Duodenal mucosa (tissue), 2 donors: ENCODE measurements at regions not wholly inside any gene's neighbourhood (a gene's known extent, or its start where the extent isn't known, plus 50 kb on each side); places are given as distances from the start of the nearest gene placed in this dataset.

Source experiments
- H3K27ac ChIP-seq: one replicate; pipeline ENCODE4 v1.7.0; 2013; ENCODE audit warnings: low read depth, low read length
- H3K27me3 ChIP-seq, 2 donors: one replicate each; pipeline ENCODE4 v1.7.0; 2013; ENCODE audit warnings: low read length in 2 of 2, control low read depth in 1 of 2; ENCODE audit not compliant: insufficient read depth in 2 of 2, control insufficient read depth in 1 of 2
- H3K36me3 ChIP-seq, 2 donors: one replicate each; pipeline ENCODE4 v1.7.0; 2013; ENCODE audit warnings: low read length in 2 of 2, control low read depth in 1 of 2; ENCODE audit not compliant: insufficient read depth in 2 of 2, control insufficient read depth in 1 of 2
- H3K4me1 ChIP-seq, 2 donors: one replicate each; pipeline ENCODE4 v1.7.0; 2013; ENCODE audit warnings: low read length in 2 of 2, control low read depth in 1 of 2; ENCODE audit not compliant: insufficient read depth in 2 of 2, control insufficient read depth in 1 of 2
- H3K4me3 ChIP-seq, 2 donors: one replicate each; pipeline ENCODE4 v1.7.0; 2013; ENCODE audit warnings: low read length in 2 of 2, low read depth in 1 of 2
- H3K9ac ChIP-seq, 2 donors: one replicate each; pipeline ENCODE4 v1.7.0; 2013; ENCODE audit warnings: low read length in 2 of 2, low read depth in 1 of 2
- H3K9me3 ChIP-seq, 2 donors: one replicate each; pipeline ENCODE4 v1.7.0; 2013; ENCODE audit warnings: low read length in 2 of 2, control low read depth in 1 of 2; ENCODE audit not compliant: control insufficient read depth in 1 of 2

DNA sequence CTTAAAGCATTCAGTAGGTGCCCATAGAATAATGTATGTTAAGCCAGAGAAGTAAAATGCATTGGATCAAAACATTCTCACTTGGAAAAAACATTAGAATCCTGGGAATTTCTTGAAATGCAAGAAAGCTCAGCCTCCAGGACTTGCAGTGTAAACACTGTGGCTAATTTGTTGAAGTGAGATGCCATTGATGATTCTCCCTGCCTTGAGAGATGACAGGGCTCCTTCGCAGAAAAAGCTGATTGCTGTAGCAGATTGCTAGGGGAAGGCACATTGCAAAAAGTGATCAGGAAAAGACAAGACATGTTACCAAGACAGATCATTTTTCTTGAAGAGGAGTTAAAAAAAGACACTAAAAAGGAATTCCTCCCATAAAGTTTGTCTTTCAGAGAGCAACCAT lies 204.2 kb upstream of the HMGA2 start:
- H3K36me3 ChIP-seq, result no peaks in the 10 kb centered on the region
- no peak overlapping the region for H3K27ac ChIP-seq

DNA sequence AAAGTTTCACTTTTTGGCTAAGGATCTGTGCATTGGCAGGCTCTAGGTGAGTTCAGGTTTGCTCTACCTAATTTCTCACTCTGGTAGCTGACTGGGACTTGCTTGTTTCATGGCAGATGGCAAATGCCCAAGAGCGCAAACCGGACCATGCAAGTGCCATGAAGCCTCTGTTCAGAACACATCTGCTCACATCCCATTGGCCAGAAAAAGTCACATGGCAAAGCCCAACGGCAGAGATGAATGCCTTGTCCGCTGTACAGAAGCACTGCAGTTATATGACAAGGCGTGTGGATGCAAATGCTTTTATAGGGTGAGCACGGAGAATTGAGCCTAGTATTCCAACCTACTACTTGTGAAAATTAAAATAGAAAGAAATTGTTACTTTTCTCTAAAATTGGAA lies 202.2 kb upstream of the HMGA2 start:
- Histone ChIP-seq H3K36me3 (no peaks in the 10 kb centered on the region), H3K4me1 (no peaks in the 10 kb centered on the region), H3K4me3 (no peak overlapping the region), H3K27me3 (no peaks in the 10 kb centered on the region), H3K9me3 (no peaks in the 10 kb centered on the region), H3K9ac (no peak overlapping the region), H3K27ac (no peak overlapping the region)

More for the DNA sequence above, 204.2 kb upstream of the HMGA2 start:
- Histone ChIP-seq H3K9ac (no peak overlapping the region), H3K4me3 (no peak overlapping the region), H3K4me1 (no peaks in the 10 kb centered on the region), H3K9me3 (no peaks in the 10 kb centered on the region), H3K27me3 (peaks cover 0 to 4% of the 10 kb centered on the region in 2 donors)

DNA sequence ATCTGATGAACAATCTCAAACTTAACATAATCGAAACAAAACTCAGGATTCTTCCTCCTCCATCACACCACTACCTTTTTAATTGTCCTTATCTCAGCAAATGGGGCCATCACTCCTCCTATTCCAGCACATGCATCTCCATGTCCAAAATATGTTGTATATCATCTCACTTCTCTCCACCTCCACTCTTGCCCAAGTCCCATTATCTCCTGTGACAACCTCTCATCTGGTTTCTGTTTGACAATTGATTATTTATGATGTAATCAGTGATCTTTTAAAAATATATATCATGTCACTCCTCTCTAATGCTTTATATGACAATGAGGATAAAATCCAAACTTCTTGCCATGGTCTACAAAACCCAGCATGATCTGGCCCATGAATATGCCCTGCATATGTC lies 200.8 kb upstream of the HMGA2 start:
- H3K36me3 ChIP-seq, result no peaks in the 10 kb centered on the region
- H3K9me3 ChIP-seq, result peaks cover 0 to 3% of the 10 kb centered on the region in 2 donors
- H3K9ac ChIP-seq, result no peak overlapping the region
- no peak overlapping the region for H3K27ac ChIP-seq
- no peaks in the 10 kb centered on the region for H3K27me3 ChIP-seq
- no peak overlapping the region for H3K4me3 ChIP-seq
- no peaks in the 10 kb centered on the region for H3K4me1 ChIP-seq

DNA sequence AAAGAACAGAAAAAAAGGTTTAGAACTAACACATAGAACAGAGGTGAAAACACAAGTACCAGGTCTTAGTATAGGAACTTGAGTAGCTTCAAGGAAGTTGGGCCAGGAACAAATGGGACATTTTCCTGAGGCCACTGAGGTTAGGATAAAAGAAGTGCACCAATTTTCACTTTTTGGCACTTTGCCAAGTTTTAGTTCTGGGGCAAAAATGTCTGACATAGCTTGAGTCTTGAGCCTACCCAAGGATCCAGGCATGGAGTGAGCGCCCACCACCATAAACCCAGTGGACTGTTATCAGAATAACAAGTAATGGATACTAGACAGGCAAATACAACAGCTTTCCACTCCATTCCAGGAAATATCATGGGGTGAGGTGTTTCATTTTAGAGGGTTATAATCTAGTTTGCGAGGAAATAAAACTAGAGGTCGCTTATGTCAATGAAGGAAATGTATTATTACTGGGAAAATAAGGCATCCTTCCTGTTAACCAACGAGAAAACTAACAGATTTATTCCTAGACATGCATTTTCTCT lies 199.7 kb upstream of the HMGA2 start:
- no peaks in the 10 kb centered on the region for H3K4me1 ChIP-seq
- H3K27ac ChIP-seq, result no peak overlapping the region
- no peaks in the 10 kb centered on the region for H3K27me3 ChIP-seq
- no peak overlapping the region for H3K4me3 ChIP-seq
- no peaks in the 10 kb centered on the region for H3K36me3 ChIP-seq
- H3K9ac ChIP-seq, result no peak overlapping the region
- H3K9me3 ChIP-seq, result peaks cover 0 to 3% of the 10 kb centered on the region in 2 donors

DNA sequence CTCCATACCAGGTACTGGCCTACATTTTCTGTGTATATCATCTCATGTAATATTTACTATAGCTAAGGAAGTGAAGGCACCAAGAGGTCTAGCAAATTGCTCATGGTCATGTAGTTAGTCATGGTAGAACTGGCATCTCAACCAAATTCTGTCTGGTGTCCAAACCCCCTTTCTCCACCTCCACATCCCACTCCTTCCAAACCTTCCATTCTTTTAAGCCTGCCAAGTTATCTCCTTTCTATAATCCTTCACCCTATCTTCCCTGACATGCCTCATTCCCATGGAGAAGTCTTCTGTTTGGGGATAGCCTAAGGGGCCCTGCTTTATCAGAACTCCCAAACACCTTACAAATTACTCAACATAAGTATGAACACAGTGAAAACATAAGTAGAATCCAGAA lies 196.2 kb upstream of the HMGA2 start:
- no peaks in the 10 kb centered on the region for H3K36me3 ChIP-seq
- peaks cover 3 to 5% of the 10 kb centered on the region in 2 donors for H3K4me1 ChIP-seq
- H3K27me3 ChIP-seq, result no peaks in the 10 kb centered on the region
- no peak overlapping the region for H3K27ac ChIP-seq
- H3K4me3 ChIP-seq, result no peak overlapping the region
- peaks cover 0 to 3% of the 10 kb centered on the region in 2 donors for H3K9me3 ChIP-seq
- no peak overlapping the region for H3K9ac ChIP-seq

DNA sequence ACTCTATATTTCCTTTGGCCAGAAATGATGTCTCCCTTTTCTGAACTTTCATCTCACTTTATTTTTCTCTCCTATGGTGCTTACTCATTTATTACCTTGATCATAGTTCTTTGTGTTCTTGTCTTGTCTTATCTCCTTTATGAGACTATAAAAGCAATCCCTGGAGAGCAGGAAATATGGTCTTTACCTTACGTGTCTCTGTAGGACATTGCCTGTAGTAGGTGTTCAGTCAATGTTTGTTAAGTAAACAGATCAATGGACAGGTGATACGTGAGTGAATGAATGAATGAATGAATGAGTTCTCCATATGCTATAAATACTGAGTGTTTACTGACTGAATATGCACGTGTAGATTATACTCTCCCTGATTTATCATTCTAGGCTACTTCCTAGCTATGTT lies 193.7 kb upstream of the HMGA2 start:
- H3K4me1 ChIP-seq, result peaks cover 3 to 5% of the 10 kb centered on the region in 2 donors
- H3K9me3 ChIP-seq, result peaks cover 0 to 3% of the 10 kb centered on the region in 2 donors
- H3K4me3 ChIP-seq, result no peak overlapping the region
- no peak overlapping the region for H3K27ac ChIP-seq
- H3K27me3 ChIP-seq, result no peaks in the 10 kb centered on the region
- no peak overlapping the region for H3K9ac ChIP-seq
- no peaks in the 10 kb centered on the region for H3K36me3 ChIP-seq

DNA sequence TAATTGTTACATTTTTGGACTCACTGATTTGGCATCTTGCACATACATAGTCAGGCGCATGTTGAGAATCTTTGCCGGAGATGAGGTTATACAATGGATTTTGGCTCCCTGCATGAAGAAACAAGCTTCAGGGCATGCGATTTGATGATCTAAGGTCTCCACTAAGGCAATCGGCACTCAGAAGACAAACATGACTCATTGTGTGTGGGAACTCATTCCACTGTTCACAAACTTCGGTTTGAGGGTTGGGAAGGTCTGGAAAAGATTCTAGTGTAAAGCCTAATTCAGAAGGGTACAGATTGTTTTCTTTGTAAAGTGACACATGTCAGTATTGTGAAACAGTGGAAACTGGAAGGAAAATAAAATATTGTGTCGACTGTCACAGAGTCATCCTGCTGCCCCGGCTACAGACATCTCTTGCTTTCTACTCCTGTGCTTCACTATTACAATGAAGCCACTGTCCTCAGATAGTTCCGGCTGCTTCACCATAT lies 192.6 kb upstream of the HMGA2 start:
- no peak overlapping the region for H3K27ac ChIP-seq

DNA sequence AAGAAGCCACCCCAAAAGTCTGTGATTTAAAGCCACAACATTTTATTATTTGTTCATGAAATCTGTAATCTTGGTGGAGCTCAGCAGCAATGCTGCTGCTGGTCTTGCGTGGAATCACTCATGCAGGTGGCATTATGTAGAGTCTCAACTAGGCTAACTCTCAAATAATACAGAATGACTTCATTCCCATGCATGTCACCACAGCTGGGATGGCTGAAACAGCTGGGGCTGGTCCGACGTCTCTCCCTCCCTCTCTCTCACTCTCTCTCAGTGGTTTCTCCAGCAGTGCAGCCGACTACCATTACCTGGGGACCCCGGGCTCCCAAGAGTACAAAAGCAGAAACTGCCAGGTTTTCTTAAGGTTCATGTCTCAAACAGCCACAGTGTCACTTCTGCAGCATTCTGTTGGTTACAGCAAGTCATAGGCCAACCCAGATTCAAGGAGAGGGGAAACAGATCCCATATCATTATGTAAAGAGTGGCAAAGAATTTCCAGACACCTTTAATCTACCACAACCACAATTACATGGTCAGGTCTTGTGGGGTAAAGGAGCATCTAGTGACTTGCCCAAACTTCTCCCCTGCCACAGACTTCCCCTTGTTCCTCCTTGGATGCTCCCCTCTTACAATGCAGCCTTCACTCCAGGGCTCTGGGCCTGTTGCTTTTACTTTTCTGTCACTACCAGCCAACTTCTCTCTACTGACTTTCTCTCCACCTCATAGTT lies 192.0 kb upstream of the HMGA2 start:
- peaks cover 0 to under 1% of the 10 kb centered on the region in 2 donors for H3K9me3 ChIP-seq
- no peak overlapping the region for H3K4me3 ChIP-seq
- H3K27ac ChIP-seq, result no peak overlapping the region
- no peaks in the 10 kb centered on the region for H3K36me3 ChIP-seq
- no peaks in the 10 kb centered on the region for H3K27me3 ChIP-seq
- peaks cover 3 to 5% of the 10 kb centered on the region in 2 donors for H3K4me1 ChIP-seq
- H3K9ac ChIP-seq, result no peak overlapping the region

More for the DNA sequence above, 192.6 kb upstream of the HMGA2 start:
- no peak overlapping the region for H3K4me3 ChIP-seq
- H3K9me3 ChIP-seq, result peaks cover 0 to 3% of the 10 kb centered on the region in 2 donors
- H3K36me3 ChIP-seq, result no peaks in the 10 kb centered on the region
- H3K9ac ChIP-seq, result no peak overlapping the region
- peaks cover 3 to 5% of the 10 kb centered on the region in 2 donors for H3K4me1 ChIP-seq
- H3K27me3 ChIP-seq, result no peaks in the 10 kb centered on the region

DNA sequence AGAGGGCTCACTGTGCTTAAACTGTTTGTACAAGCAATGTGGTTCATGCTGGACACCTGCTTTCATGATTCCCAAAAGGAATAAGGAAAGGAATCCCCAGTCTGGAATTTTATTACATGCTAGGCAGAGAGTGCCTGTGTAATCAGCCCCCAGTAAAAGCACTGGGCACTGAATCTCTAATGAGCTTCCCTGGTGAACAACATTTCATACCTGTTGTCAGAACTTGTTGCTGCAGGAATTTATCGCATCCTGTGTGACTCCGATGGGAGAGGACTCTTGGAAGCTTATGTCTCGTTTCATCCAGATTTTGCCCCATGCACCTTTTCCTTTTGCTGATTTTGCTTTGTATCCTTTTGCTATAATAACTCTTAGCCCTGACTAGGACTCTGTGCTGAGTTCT lies 190.2 kb upstream of the HMGA2 start:
- Histone ChIP-seq H3K4me3 (no peak overlapping the region), H3K9ac (no peak overlapping the region), H3K9me3 (no peaks in the 10 kb centered on the region), H3K36me3 (no peaks in the 10 kb centered on the region), H3K4me1 (peaks cover 3 to 5% of the 10 kb centered on the region in 2 donors), H3K27ac (no peak overlapping the region), H3K27me3 (no peaks in the 10 kb centered on the region)

DNA sequence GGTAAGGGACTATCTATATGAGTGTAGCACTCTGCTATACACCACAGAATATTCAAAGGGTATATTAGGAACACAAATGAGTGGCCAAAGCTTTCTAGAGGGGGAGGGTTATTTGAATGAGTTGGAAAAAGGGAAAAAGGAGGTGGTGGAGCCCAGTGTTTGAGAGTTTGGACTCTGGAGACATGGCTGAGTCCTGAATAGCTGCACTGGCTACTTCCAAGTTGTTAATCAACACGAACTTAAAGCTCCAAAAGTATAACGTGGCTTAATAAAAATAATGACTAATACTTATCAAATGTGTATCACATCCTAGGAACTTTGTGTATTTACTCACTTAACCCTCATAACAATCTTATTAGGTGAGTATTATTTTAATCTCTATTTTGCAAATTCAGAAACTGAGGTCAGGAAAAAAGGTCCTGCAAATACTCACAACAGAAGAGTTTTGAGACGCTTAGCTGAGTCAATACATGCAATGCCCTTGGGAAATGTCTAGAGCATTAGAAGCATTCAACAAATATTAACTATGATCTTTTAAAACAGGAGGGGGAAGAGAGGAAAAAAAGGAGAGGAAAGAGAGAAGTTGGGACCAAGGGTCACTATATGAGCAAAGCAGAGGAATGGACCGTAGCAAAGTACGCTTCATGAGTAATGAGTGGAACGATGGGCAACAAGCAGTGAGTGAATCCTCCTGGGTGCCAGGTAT lies 189.5 kb upstream of the HMGA2 start:
- Histone ChIP-seq H3K27me3 (no peaks in the 10 kb centered on the region), H3K9me3 (no peaks in the 10 kb centered on the region), H3K9ac (no peak overlapping the region), H3K27ac (no peak overlapping the region), H3K4me1 (peaks cover 3 to 5% of the 10 kb centered on the region in 2 donors), H3K4me3 (no peak overlapping the region), H3K36me3 (no peaks in the 10 kb centered on the region)
